OCI-LY3 (cell line): ENCODE measurements at regions not wholly inside any gene's neighbourhood (a gene's known extent, or its start where the extent isn't known, plus 50 kb on each side); places are given as distances from the start of the nearest gene placed in this dataset.

Source experiments
- EZH2phosphoT487 ChIP-seq: fragments of 200-600 bp; shearing (Covaris generic); IDR thresholded peaks from 2 replicates; pipeline ENCODE4 v1.6.1; 2018; ENCODE audit warnings: antibody characterized with exemption, mixed run types, low read depth
- TF ChIP-seq, protein P1 (sequence below): fragments of 200-600, 300-600 bp; sonication (generic); IDR thresholded peaks from 2 replicates; pipeline ENCODE4 v1.5.1; 2014; ENCODE audit warnings: antibody characterized with exemption, low read length, low read depth

DNA sequence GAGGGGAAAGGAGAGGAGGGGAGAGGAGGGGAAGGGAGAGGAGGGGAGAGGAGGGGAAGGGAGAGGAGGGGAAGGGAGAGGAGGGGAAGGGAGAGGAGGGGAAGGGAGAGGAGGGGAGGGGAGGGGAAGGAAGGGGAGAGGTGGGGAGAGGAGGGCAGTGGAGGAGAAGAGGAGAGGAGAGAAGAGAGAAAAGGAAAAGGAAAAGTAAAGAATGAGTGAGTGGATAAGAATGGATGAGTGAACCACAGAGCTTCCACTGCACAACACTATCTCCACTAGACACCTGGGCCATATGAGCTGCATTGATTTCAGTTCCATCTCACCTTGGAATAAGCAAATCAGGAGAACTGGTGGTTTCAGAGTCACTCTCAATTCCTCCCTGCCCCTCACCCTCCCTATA, 204.1 kb upstream of the TOX3 start:
- TF ChIP-seq, protein P1, sequence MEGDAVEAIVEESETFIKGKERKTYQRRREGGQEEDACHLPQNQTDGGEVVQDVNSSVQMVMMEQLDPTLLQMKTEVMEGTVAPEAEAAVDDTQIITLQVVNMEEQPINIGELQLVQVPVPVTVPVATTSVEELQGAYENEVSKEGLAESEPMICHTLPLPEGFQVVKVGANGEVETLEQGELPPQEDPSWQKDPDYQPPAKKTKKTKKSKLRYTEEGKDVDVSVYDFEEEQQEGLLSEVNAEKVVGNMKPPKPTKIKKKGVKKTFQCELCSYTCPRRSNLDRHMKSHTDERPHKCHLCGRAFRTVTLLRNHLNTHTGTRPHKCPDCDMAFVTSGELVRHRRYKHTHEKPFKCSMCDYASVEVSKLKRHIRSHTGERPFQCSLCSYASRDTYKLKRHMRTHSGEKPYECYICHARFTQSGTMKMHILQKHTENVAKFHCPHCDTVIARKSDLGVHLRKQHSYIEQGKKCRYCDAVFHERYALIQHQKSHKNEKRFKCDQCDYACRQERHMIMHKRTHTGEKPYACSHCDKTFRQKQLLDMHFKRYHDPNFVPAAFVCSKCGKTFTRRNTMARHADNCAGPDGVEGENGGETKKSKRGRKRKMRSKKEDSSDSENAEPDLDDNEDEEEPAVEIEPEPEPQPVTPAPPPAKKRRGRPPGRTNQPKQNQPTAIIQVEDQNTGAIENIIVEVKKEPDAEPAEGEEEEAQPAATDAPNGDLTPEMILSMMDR: no peak
- no peak for TF ChIP-seq EZH2phosphoT487
